Bronchial epithelial cell (primary cell): ENCODE measurements at regions not wholly inside any gene's neighbourhood (a gene's known extent, or its start where the extent isn't known, plus 50 kb on each side); places are given as distances from the start of the nearest gene placed in this dataset.

ENCODE experiments used
- DNase-seq: peaks from one replicate; pipeline ENCODE4 v3.0.0-alpha.2; 2010; ENCODE audit warnings: low read depth
- FAIRE-seq: peaks from 2 replicates; lab custom pipeline; 2011; peaks lifted over from hg19 to GRCh38; lab: Jason Lieb, UNC
- H3K27me3 ChIP-seq: 2 replicates; pipeline ENCODE4 v1.5.1; 2011; ENCODE audit warnings: low read length; ENCODE audit not compliant: control insufficient read depth, insufficient read depth
- H3K36me3 ChIP-seq: 2 replicates; pipeline ENCODE4 v1.5.1; 2011; ENCODE audit warnings: low read length; ENCODE audit not compliant: control insufficient read depth, insufficient read depth
- H3K4me3 ChIP-seq: 2 replicates; pipeline ENCODE4 v1.5.1; 2011; ENCODE audit warnings: mild to moderate bottlenecking, low read depth, low read length, control low read depth
- TF ChIP-seq, protein P1 (sequence below): IDR thresholded peaks from 2 replicates; pipeline ENCODE4 v1.5.1; 2011; ENCODE audit warnings: mild to moderate bottlenecking, moderate library complexity, low read length, control low read depth, inconsistent platforms; ENCODE audit not compliant: insufficient read depth, severe bottlenecking

DNA sequence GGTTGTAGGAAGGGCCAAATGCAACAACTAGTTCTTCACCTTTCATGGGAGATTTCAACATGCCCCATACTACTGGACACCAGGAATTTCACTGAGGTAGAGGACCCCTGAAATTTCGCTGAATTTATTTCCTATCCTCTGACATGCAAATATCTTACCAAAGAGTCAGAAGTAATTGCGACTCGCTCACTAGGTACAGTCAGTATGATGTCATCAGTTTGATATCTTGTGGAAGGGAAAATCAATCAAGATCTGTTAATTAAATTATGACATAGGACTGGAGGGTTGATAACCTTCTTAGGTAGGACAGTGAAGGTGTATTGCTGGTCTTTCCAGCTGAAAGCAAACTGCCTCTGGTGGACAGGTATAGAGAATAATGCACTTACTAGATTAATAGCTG is 74.9 kb upstream of the TNIK start:
- H3K36me3 ChIP-seq: no peaks in the 10 kb centered on the region
- TF ChIP-seq, protein P1, sequence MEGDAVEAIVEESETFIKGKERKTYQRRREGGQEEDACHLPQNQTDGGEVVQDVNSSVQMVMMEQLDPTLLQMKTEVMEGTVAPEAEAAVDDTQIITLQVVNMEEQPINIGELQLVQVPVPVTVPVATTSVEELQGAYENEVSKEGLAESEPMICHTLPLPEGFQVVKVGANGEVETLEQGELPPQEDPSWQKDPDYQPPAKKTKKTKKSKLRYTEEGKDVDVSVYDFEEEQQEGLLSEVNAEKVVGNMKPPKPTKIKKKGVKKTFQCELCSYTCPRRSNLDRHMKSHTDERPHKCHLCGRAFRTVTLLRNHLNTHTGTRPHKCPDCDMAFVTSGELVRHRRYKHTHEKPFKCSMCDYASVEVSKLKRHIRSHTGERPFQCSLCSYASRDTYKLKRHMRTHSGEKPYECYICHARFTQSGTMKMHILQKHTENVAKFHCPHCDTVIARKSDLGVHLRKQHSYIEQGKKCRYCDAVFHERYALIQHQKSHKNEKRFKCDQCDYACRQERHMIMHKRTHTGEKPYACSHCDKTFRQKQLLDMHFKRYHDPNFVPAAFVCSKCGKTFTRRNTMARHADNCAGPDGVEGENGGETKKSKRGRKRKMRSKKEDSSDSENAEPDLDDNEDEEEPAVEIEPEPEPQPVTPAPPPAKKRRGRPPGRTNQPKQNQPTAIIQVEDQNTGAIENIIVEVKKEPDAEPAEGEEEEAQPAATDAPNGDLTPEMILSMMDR: no peak
- FAIRE-seq (no peak), DNase-seq (peak; percentile 21)
- H3K27me3 ChIP-seq: no peaks in the 10 kb centered on the region
- no peak overlapping the region for H3K4me3 ChIP-seq

DNA sequence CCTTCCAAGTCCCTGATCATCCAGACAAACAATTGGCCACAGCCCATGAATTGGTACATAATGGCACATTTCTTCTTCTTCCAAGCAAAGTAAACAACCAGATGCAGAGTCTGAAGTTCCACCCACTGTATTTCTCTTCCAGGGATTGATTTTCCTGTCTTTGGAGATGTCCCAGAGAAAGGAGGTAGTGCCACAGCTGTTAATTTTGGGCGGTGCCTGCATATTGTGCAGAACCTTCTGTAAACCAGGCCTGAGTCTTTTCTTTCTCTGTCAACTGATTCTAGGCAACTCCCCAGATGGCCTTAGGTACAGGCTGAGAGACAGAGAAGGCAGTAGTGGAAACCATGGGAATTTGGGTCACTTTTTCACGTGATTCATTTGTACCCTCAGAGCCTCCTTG is 73.5 kb upstream of the TNIK start:
- TF ChIP-seq, protein P1: no peak
- Histone ChIP-seq H3K4me3 (no peak overlapping the region), H3K27me3 (no peaks in the 10 kb centered on the region), H3K36me3 (no peaks in the 10 kb centered on the region)
- FAIRE-seq (no peak), DNase-seq (no peak)

DNA sequence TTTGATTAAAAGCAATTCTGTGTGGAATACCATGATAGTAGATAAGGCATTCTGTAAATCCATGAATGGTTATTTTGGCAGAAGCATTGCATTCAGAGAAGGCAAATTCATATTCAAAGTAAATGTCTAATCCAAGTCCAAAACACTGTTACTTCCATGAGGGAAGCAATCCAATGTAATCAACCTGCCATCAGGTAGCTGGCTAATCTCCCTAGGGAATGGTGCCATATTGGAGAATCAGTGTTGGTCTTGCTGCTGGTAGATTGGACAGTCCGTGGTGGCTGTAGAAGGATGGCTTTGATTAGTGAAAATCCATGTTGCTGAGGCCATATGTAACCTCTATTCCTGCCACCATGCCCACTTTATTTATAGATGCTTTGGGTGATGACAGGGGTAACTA is 72.1 kb upstream of the TNIK start:
- FAIRE-seq: no peak
- Histone ChIP-seq H3K4me3 (no peak overlapping the region), H3K27me3 (no peaks in the 10 kb centered on the region), H3K36me3 (no peaks in the 10 kb centered on the region)
- TF ChIP-seq, protein P1: no peak
- no peak for DNase-seq

DNA sequence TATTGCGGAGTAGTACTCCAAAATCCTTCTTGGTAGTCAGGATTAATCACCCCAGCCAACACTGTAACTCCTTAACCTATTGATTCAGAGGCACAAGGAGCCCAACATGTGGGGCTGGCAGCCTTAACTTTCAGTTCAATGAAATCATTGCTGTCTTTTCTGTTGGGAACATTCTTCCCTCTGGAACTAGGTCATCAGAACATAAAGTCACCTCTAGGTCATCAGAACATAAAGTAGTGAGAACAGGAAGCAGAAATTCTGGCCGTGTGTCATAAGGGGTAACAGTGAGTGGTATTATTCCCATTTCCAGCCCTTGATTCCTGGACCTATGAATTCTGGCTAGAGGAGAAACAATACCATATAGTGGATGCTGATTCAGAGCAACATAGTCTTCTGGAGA is 71.5 kb upstream of the TNIK start:
- Histone ChIP-seq H3K4me3 (no peak overlapping the region), H3K27me3 (no peaks in the 10 kb centered on the region), H3K36me3 (no peaks in the 10 kb centered on the region)
- no peak for DNase-seq
- no peak for FAIRE-seq
- TF ChIP-seq, protein P1: no peak

DNA sequence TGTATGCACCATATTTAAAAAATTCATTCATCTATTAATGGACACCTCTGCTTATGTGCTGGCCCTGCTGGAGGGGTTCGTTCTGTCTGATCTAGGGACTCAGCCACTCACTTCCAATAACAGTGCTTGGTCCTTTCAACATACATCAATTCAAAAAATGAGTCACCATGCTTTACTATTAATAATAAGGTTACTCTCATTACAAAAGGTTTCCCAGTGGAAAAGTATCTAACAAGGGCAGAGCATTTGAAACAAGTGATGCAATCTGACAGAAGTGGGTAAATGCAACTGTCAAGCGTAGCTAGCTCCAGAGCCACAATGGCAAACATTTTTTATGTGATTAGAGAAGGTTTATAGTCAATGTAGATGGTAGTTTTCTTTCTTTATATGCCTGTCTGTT is 67.9 kb upstream of the TNIK start:
- Histone ChIP-seq H3K27me3 (no peaks in the 10 kb centered on the region), H3K36me3 (no peaks in the 10 kb centered on the region), H3K4me3 (no peak overlapping the region)
- peak; percentile 40 for DNase-seq
- TF ChIP-seq, protein P1: no peak
- no peak for FAIRE-seq

DNA sequence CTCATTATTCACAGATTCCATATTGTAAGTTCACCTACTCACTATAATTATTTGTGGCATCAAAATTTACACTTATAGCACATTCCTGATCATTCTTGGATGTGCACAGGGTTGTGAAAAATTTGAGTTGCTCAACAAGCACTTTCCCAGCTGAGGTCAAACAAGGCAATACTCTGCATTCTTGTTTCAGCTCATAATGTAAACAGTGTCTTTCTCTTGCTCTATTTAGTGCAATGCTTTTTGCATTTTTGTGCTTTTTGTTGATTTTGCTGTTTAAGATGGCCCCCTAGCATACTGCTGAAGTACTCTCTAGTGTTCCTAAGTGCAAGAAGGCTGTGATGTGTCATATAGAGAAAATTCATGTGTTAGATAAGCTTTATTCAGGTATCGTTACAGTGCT is 66.7 kb upstream of the TNIK start:
- H3K4me3 ChIP-seq: no peak overlapping the region
- no peaks in the 10 kb centered on the region for H3K27me3 ChIP-seq
- FAIRE-seq (no peak), DNase-seq (no peak)
- H3K36me3 ChIP-seq: no peaks in the 10 kb centered on the region
- TF ChIP-seq, protein P1: no peak
